K562 (cell line): ENCODE measurements at regions not wholly inside any gene's neighbourhood (a gene's known extent, or its start where the extent isn't known, plus 50 kb on each side); places are given as distances from the start of the nearest gene placed in this dataset.

Experiments
- JUND ChIP-seq, 2 experiments: IDR thresholded peaks; 2 replicates in 1 of 2; 3 replicates in 1 of 2; pipeline ENCODE4 v1.6.1; 2011; ENCODE audit warnings: borderline replicate concordance in 2 of 2, low read depth in 2 of 2, low read length in 2 of 2, improper control_type of control experiment in 1 of 2, missing biosample characterization in 1 of 2, missing genetic modification characterization in 1 of 2, missing genetic modification reagents in 1 of 2
- RFX5 ChIP-seq: IDR thresholded peaks from 2 replicates; pipeline ENCODE4 v1.6.1; 2011; ENCODE audit warnings: low read depth, mild to moderate bottlenecking, improper control_type of control experiment, low read length
- THRA ChIP-seq: fragments of 450-650 bp; IDR thresholded peaks from 2 replicates; pipeline ENCODE4 v1.6.1; 2017; ENCODE audit warnings: mild to moderate bottlenecking, moderate library complexity
- ZNF778 ChIP-seq: fragments of 450-650 bp; formaldehyde crosslinking; IDR thresholded peaks from 2 replicates; pipeline ENCODE4 v1.4.0; 2020; ENCODE audit warnings: mild to moderate bottlenecking, moderate library complexity
- TF ChIP-seq, protein P1 (sequence below): sonication (generic); formaldehyde crosslinking; IDR thresholded peaks from 2 replicates; pipeline ENCODE4 v1.5.0; 2020; ENCODE audit warnings: missing genetic modification reagents

- TF ChIP-seq JUND (IDR thresholded peaks at IDR 0.05; ENCODE audit: borderline replicate concordance, low read depth, low read length) (no peak), JUND (tag; IDR thresholded peaks at IDR 0.05; ENCODE audit: borderline replicate concordance, low read depth, low read length) (no peak), ZNF778 (CRISPR knock-in tag) (no peak), THRA (no peak), RFX5 (no peak)
- TF ChIP-seq, protein P1, sequence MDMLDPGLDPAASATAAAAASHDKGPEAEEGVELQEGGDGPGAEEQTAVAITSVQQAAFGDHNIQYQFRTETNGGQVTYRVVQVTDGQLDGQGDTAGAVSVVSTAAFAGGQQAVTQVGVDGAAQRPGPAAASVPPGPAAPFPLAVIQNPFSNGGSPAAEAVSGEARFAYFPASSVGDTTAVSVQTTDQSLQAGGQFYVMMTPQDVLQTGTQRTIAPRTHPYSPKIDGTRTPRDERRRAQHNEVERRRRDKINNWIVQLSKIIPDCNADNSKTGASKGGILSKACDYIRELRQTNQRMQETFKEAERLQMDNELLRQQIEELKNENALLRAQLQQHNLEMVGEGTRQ (CRISPR knock-in tag): no peak
Measured at GRCh38 chr11:111011275-111011594, 234.3 kb upstream of the POU2AF2 start.
